ENCODE measurements at regions not wholly inside any gene's neighbourhood (a gene's known extent, or its start where the extent isn't known, plus 50 kb on each side); places are given as distances from the start of the nearest gene placed in this dataset.

GRCh38 chr1:209053587-209053986, 529.9 kb upstream of the CAMK1G start:
- H3K4me1 Mint-ChIP-seq, result peaks cover 8% of the 10 kb centered on the region
- H3K36me3 ChIP-seq (ENCODE audit: insufficient read depth), result no peaks in the 10 kb centered on the region
- H3K4me3 Mint-ChIP-seq, result no peak overlapping the region
- no peak overlapping the region for H3K4me2 ChIP-seq
- DNase-seq (ENCODE audit: low spot score), result no peak
- peaks cover 4% of the 10 kb centered on the region; the same call in 1 of the 2 replicates for H3K4me1 ChIP-seq (ENCODE audit: insufficient read depth)
- H3K27ac Mint-ChIP-seq, result no peak overlapping the region
- peaks cover 2% of the 10 kb centered on the region; the same call in 1 of the 3 replicates for H3K9me3 Mint-ChIP-seq
- TF ChIP-seq EZH2 (IDR thresholded peaks at IDR 0.05; ENCODE audit: low read depth, unreplicated experiment), result no peak
- no peak for TF ChIP-seq EZH2phosphoT487 (IDR thresholded peaks at IDR 0.05; ENCODE audit: unreplicated experiment)
- no peak for TF ChIP-seq ZNF331 (CRISPR knock-in tag; IDR thresholded peaks at IDR 0.05; ENCODE audit: low read depth)
- TF ChIP-seq NANOG (IDR thresholded peaks at IDR 0.05; ENCODE audit: borderline replicate concordance), result no peak
- no peak for TF ChIP-seq POLR2AphosphoS5 (IDR thresholded peaks at IDR 0.05; ENCODE audit: low read depth)
- no peak for TF ChIP-seq ZNF462 (CRISPR knock-in tag; IDR thresholded peaks at IDR 0.05)
- no peak for TF ChIP-seq JUNB (IDR thresholded peaks at IDR 0.05; ENCODE audit: unreplicated experiment)
- TF ChIP-seq STAT1 (IDR thresholded peaks at IDR 0.05; ENCODE audit: unreplicated experiment), result no peak
- no peak for TF ChIP-seq ZNF114 (CRISPR knock-in tag; IDR thresholded peaks at IDR 0.05)
- no peak for TF ChIP-seq ETS1 (IDR thresholded peaks at IDR 0.05)
- H3K4me3 ChIP-seq, result no peak overlapping the region
- H3K27ac ChIP-seq (ENCODE audit: low read depth), result no peak overlapping the region
- peaks cover 15% of the 10 kb centered on the region for H3K27me3 ChIP-seq (ENCODE audit: insufficient read depth)
- peaks cover 11% of the 10 kb centered on the region for H3K27me3 Mint-ChIP-seq (ENCODE audit: insufficient read depth, low read depth, poor library complexity)
- no peaks in the 10 kb centered on the region for H3F3A ChIP-seq (replicated peaks; ENCODE audit: low read depth)
- H3K9me2 ChIP-seq (ENCODE audit: insufficient read depth), result peaks cover 3% of the 10 kb centered on the region
- H3K79me2 ChIP-seq (replicated peaks; ENCODE audit: insufficient read depth), result no peaks in the 10 kb centered on the region
- H4K20me1 ChIP-seq (replicated peaks; ENCODE audit: insufficient read depth), result no peaks in the 10 kb centered on the region
- H3K36me3 Mint-ChIP-seq (ENCODE audit: low read depth), result no peaks in the 10 kb centered on the region
- H2AFZ ChIP-seq, result no peak overlapping the region
- no peak for ATAC-seq

Data from GM23338 (cell line).